ENCODE measurements at regions not wholly inside any gene's neighbourhood (a gene's known extent, or its start where the extent isn't known, plus 50 kb on each side); places are given as distances from the start of the nearest gene placed in this dataset.

- Histone ChIP-seq H3K4me2 (ENCODE audit: low read length) (no peak overlapping the region), H2AFZ (ENCODE audit: low read length) (no peak overlapping the region), H3K79me2 (ENCODE audit: insufficient read depth, low read depth, low read length) (no peaks in the 10 kb centered on the region), H3K4me3 (ENCODE audit: low read depth, low read length, poor library complexity, severe bottlenecking) (no peak overlapping the region), H3K36me3 (ENCODE audit: insufficient read depth, low read length) (no peaks in the 10 kb centered on the region), H3K9me3 (ENCODE audit: low read length) (no peaks in the 10 kb centered on the region), H3K27ac (ENCODE audit: low read depth, low read length, poor library complexity, severe bottlenecking) (no peak overlapping the region), H3K9me2 (ENCODE audit: insufficient read depth, low read length) (no peaks in the 10 kb centered on the region), H4K20me1 (ENCODE audit: insufficient read depth, low read length) (no peaks in the 10 kb centered on the region), H3K4me1 (ENCODE audit: insufficient read depth, low read length, poor library complexity, severe bottlenecking) (no peaks in the 10 kb centered on the region)
- DNase-seq (ENCODE audit: low spot score), result no peak
- no TSS peak for BruUV-seq (replicated peaks)
- POLR2A ChIA-PET, result interaction anchor here (0.5 kb wide), 1 partner anchor 790 kb away, joined by 7 read pairs; no protein-coding TSS in a partner anchor
- intact Hi-C loops (cut with micrococcal nuclease; ENCODE audit: unreplicated experiment), result no loop called here
- CTCF ChIA-PET (ENCODE audit: unreplicated experiment), result no interaction called here
- TF ChIP-seq CTCF (conservative IDR thresholded peaks at IDR 0.05; ENCODE audit: low read length) (no peak), EZH2phosphoT487 (IDR thresholded peaks at IDR 0.05; ENCODE audit: borderline replicate concordance, low read depth, low read length) (no peak)
Observed at GRCh38 chr16:86882586-86883280, 304.4 kb downstream of the FOXL1 start.

GRCh38 chr16:86883583-86884389 is 305.4 kb downstream of the FOXL1 start:
- no peak for TF ChIP-seq CTCF (conservative IDR thresholded peaks at IDR 0.05; ENCODE audit: low read length)
- no peak for TF ChIP-seq EZH2phosphoT487 (IDR thresholded peaks at IDR 0.05; ENCODE audit: borderline replicate concordance, low read depth, low read length)
- Histone ChIP-seq H3K9me3 (ENCODE audit: low read length) (no peaks in the 10 kb centered on the region), H3K9me2 (ENCODE audit: insufficient read depth, low read length) (no peaks in the 10 kb centered on the region), H2AFZ (ENCODE audit: low read length) (no peak overlapping the region), H3K4me3 (ENCODE audit: low read depth, low read length, poor library complexity, severe bottlenecking) (no peak overlapping the region), H4K20me1 (ENCODE audit: insufficient read depth, low read length) (no peaks in the 10 kb centered on the region), H3K79me2 (ENCODE audit: insufficient read depth, low read depth, low read length) (no peaks in the 10 kb centered on the region), H3K36me3 (ENCODE audit: insufficient read depth, low read length) (no peaks in the 10 kb centered on the region), H3K4me2 (ENCODE audit: low read length) (no peak overlapping the region), H3K27ac (ENCODE audit: low read depth, low read length, poor library complexity, severe bottlenecking) (no peak overlapping the region), H3K4me1 (ENCODE audit: insufficient read depth, low read length, poor library complexity, severe bottlenecking) (no peaks in the 10 kb centered on the region)
- ChIA-PET POLR2A (no interaction called here), CTCF (ENCODE audit: unreplicated experiment) (no interaction called here)
- intact Hi-C loops (cut with micrococcal nuclease; ENCODE audit: unreplicated experiment), result no loop called here
- no TSS peak for BruUV-seq (replicated peaks)
- no peak for DNase-seq (ENCODE audit: low spot score)

GRCh38 chr16:86884390-86884650 is 306.0 kb downstream of the FOXL1 start:
- H3K79me2 ChIP-seq (ENCODE audit: insufficient read depth, low read depth, low read length), result no peaks in the 10 kb centered on the region
- no peak overlapping the region for H3K27ac ChIP-seq (ENCODE audit: low read depth, low read length, poor library complexity, severe bottlenecking)
- H4K20me1 ChIP-seq (ENCODE audit: insufficient read depth, low read length), result no peaks in the 10 kb centered on the region
- BruUV-seq (replicated peaks), result no TSS peak
- DNase-seq (ENCODE audit: low spot score), result no peak
- intact Hi-C loops (cut with micrococcal nuclease; ENCODE audit: unreplicated experiment), result no loop called here
- POLR2A ChIA-PET, result no interaction called here
- H3K4me1 ChIP-seq (ENCODE audit: insufficient read depth, low read length, poor library complexity, severe bottlenecking), result no peaks in the 10 kb centered on the region
- TF ChIP-seq EZH2phosphoT487 (IDR thresholded peaks at IDR 0.05; ENCODE audit: borderline replicate concordance, low read depth, low read length) (no peak), CTCF (conservative IDR thresholded peaks at IDR 0.05; ENCODE audit: low read length) (no peak)
- CTCF ChIA-PET (ENCODE audit: unreplicated experiment), result no interaction called here
- H2AFZ ChIP-seq (ENCODE audit: low read length), result no peak overlapping the region
- no peaks in the 10 kb centered on the region for H3K9me2 ChIP-seq (ENCODE audit: insufficient read depth, low read length)
- H3K4me3 ChIP-seq (ENCODE audit: low read depth, low read length, poor library complexity, severe bottlenecking), result no peak overlapping the region
- no peaks in the 10 kb centered on the region for H3K36me3 ChIP-seq (ENCODE audit: insufficient read depth, low read length)
- no peaks in the 10 kb centered on the region for H3K9me3 ChIP-seq (ENCODE audit: low read length)
- H3K4me2 ChIP-seq (ENCODE audit: low read length), result no peak overlapping the region

Measured in OCI-LY7 (cell line).